IMR-90 (cell line): ENCODE measurements at regions not wholly inside any gene's neighbourhood (a gene's known extent, or its start where the extent isn't known, plus 50 kb on each side); places are given as distances from the start of the nearest gene placed in this dataset.
"Not testable (repeated sequence)": the region's sequence is repeated elsewhere in the genome, so short reads cannot be mapped to it uniquely, and the experiment has no call there.

Experiments
- ATAC-seq: fragments of 200-7000 bp; cut with Tn5 transposase; 2 replicates; pipeline ENCODE4 v1.9.1; 2020; ENCODE audit warnings: low read depth, mild to moderate bottlenecking, moderate library complexity
- BruUV-seq: library from RNA; stranded (reverse); fragments of 400-500 nt; replicated peaks from 2 replicates; lab custom pipeline; 2021; lab: Mats Ljungman, UMichigan
- CTCF ChIA-PET: fragments of 300-600 bp; formaldehyde crosslinking; extraction: SDS; loops from one replicate; lab custom pipeline; 2021; ENCODE audit warnings: antibody characterized with exemption; lab: Yijun Ruan, JAX
- POLR2A ChIA-PET: fragments of 300-600 bp; sonication (Branson Sonifier 250); formaldehyde crosslinking; loops from one replicate; lab custom pipeline; 2022; ENCODE audit warnings: antibody characterized with exemption; ENCODE audit not compliant: unreplicated experiment; lab: Charles Lee
- DNase-seq: peaks from one replicate; pipeline ENCODE4 v3.0.0; 2013
- H2AFZ ChIP-seq: replicated peaks from 2 replicates; pipeline ENCODE3; 2013; ENCODE audit warnings: low read length, mild to moderate bottlenecking; ENCODE audit not compliant: poor library complexity
- H2AK5ac ChIP-seq: 2 replicates; pipeline ENCODE4 v1.6.1; 2013; ENCODE audit warnings: low read depth, low read length, inconsistent platforms
- H2AK9ac ChIP-seq: replicated peaks from 2 replicates; pipeline ENCODE3; 2013; ENCODE audit warnings: mild to moderate bottlenecking, low read depth, low read length, moderate library complexity; ENCODE audit not compliant: poor library complexity
- H2BK120ac ChIP-seq: 2 replicates; pipeline ENCODE4 v1.6.1; 2013; ENCODE audit warnings: low read depth, low read length, inconsistent platforms
- H2BK15ac ChIP-seq: 3 replicates; pipeline ENCODE4 v1.6.1; 2013; ENCODE audit warnings: low read depth, low read length, inconsistent platforms
- H2BK20ac ChIP-seq: 2 replicates; pipeline ENCODE4 v1.6.1; 2013; ENCODE audit warnings: low read depth, mild to moderate bottlenecking, inconsistent platforms, low read length, moderate library complexity
- H2BK5ac ChIP-seq: 2 replicates; pipeline ENCODE4 v1.6.1; 2013; ENCODE audit warnings: mild to moderate bottlenecking, low read depth, low read length, inconsistent platforms; ENCODE audit not compliant: poor library complexity, severe bottlenecking
- H3K14ac ChIP-seq: replicated peaks from 2 replicates; pipeline ENCODE4 v1.6.1; 2013; ENCODE audit warnings: low read depth, low read length, inconsistent platforms
- H3K18ac ChIP-seq: 2 replicates; pipeline ENCODE4 v1.6.1; 2013; ENCODE audit warnings: low read depth, low read length, control low read depth
- H3K23ac ChIP-seq: 2 replicates; pipeline ENCODE4 v1.6.1; 2013; ENCODE audit warnings: low read depth, low read length, inconsistent platforms
- H3K27ac ChIP-seq: 2 replicates; pipeline ENCODE4 v1.5.1; 2013; ENCODE audit warnings: mild to moderate bottlenecking, control low read depth, low read length; ENCODE audit not compliant: insufficient read depth
- H3K27me3 ChIP-seq: 2 replicates; pipeline ENCODE4 v1.6.1; 2013; ENCODE audit warnings: low read length; ENCODE audit not compliant: control insufficient read depth, insufficient read depth
- H3K36me3 ChIP-seq: 2 replicates; pipeline ENCODE4 v1.6.1; 2013; ENCODE audit warnings: low read length, mixed read lengths; ENCODE audit not compliant: control insufficient read depth, insufficient read depth
- H3K4ac ChIP-seq: 2 replicates; pipeline ENCODE4 v1.6.1; 2013; ENCODE audit warnings: low read depth, low read length, inconsistent platforms
- H3K4me1 ChIP-seq: 2 replicates; pipeline ENCODE4 v1.6.1; 2013; ENCODE audit warnings: low read length, mixed read lengths; ENCODE audit not compliant: control insufficient read depth, insufficient read depth
- H3K4me2 ChIP-seq: 2 replicates; pipeline ENCODE4 v1.6.1; 2013; ENCODE audit warnings: low read depth, mild to moderate bottlenecking, control low read depth, low read length, moderate library complexity
- H3K4me3 ChIP-seq: 2 replicates; pipeline ENCODE4 v1.5.1; 2013; ENCODE audit warnings: low read depth, mild to moderate bottlenecking, control low read depth, low read length, moderate library complexity; ENCODE audit not compliant: insufficient read depth
- H3K56ac ChIP-seq: 2 replicates; pipeline ENCODE4 v1.6.1; 2013; ENCODE audit warnings: low read length, inconsistent platforms; ENCODE audit not compliant: insufficient read depth; ENCODE audit errors: extremely low read depth
- H3K79me1 ChIP-seq, 2 experiments: 2 replicates each; pipeline ENCODE4 v1.6.1; 2013; ENCODE audit warnings: low read length in 2 of 2, inconsistent platforms in 1 of 2, low read depth in 1 of 2
- H3K9ac ChIP-seq: 2 replicates; pipeline ENCODE4 v1.6.1; 2013; ENCODE audit warnings: low read depth, low read length, control low read depth
- H3K9me1 ChIP-seq: 2 replicates; pipeline ENCODE4 v1.6.1; 2013; ENCODE audit warnings: low read length, inconsistent platforms; ENCODE audit not compliant: insufficient read depth
- H3K9me3 ChIP-seq: 2 replicates; pipeline ENCODE4 v1.6.1; 2013; ENCODE audit warnings: low read length; ENCODE audit not compliant: control insufficient read depth, insufficient read depth
- H4K20me1 ChIP-seq: 2 replicates; pipeline ENCODE4 v1.6.1; 2013; ENCODE audit warnings: low read length, inconsistent platforms; ENCODE audit not compliant: insufficient read depth
- H4K5ac ChIP-seq: 2 replicates; pipeline ENCODE4 v1.6.1; 2013; ENCODE audit warnings: mild to moderate bottlenecking, low read depth, low read length, control low read depth
- H4K8ac ChIP-seq, 2 experiments: 2 replicates each; pipeline ENCODE4 v1.6.1; 2013; ENCODE audit warnings: low read depth in 2 of 2, low read length in 2 of 2, control low read depth in 1 of 2, inconsistent platforms in 1 of 2
- H4K91ac ChIP-seq: 2 replicates; pipeline ENCODE4 v1.6.1; 2013; ENCODE audit warnings: low read depth, low read length, inconsistent platforms; ENCODE audit not compliant: insufficient read depth
- WGBS, 2 experiments: methylation state at CpG; one replicate each; pipeline versions ENCODE4 v1.1.5 to v1.1.7; 2013; ENCODE audit warnings: missing lambda C conversion rate in 2 of 2; ENCODE audit not compliant: insufficient read length in 1 of 2; ENCODE audit errors: extremely low coverage in 2 of 2; 5-methylcytosine and 5-hydroxymethylcytosine counted together
- dilution Hi-C: fragments of 300-500 bp; cut with HindIII; formaldehyde crosslinking; loops from one replicate; pipeline ENCODE4 v1.14.3; 2018; ENCODE audit warnings: low sequenced_read_pairs; ENCODE audit not compliant: unreplicated experiment
- in situ Hi-C: fragments of 300-500 bp; cut with MboI; formaldehyde crosslinking; loops from 3 replicates; pipeline ENCODE4 v1.14.3; 2019; ENCODE audit warnings: low sequenced_read_pairs, inconsistent platforms, mixed read lengths
- intact Hi-C: fragments of 100-400 bp; cut with micrococcal nuclease; formaldehyde crosslinking; loops from 2 replicates; pipeline ENCODE4 v1.10.0; 2022

DNA sequence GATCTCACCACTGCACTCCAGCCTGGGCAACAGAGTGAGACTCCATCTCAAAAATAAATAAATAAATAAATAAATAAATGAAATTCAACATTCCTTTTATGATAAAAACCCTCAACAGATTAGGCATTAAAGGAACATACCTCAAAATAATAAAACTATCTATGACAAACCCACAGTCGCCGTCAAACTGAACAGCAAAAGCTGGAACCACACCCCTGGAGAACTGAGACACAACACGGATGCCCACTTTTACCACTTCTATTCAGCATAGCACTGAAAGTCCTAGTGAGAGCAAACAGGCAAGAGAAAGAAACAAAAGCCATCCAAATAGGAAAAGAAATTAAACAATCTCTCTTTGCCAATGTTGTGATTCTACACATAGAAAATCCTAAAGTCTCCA lies 499.9 kb upstream of the TPTE start:
- ATAC-seq, H3K27me3 ChIP-seq, intact Hi-C loops, H3K9me3 ChIP-seq, H3K9me1 ChIP-seq, H2AFZ ChIP-seq, H2BK20ac ChIP-seq, dilution Hi-C loops, H3K4me3 ChIP-seq, H3K56ac ChIP-seq, H2AK9ac ChIP-seq, H3K79me1 ChIP-seq, H3K18ac ChIP-seq, DNase-seq, H3K36me3 ChIP-seq, H3K23ac ChIP-seq, H4K8ac ChIP-seq, POLR2A ChIA-PET, H3K14ac ChIP-seq, H3K4me2 ChIP-seq, H4K5ac ChIP-seq, H4K91ac ChIP-seq, H3K4me1 ChIP-seq, in situ Hi-C loops, H3K9ac ChIP-seq, CTCF ChIA-PET, H2AK5ac ChIP-seq, H2BK120ac ChIP-seq, H2BK15ac ChIP-seq, H3K27ac ChIP-seq, BruUV-seq, H4K20me1 ChIP-seq, H2BK5ac ChIP-seq, H3K4ac ChIP-seq: not testable (repeated sequence)
- WGBS, 2 experiments, result no CpG with 5 or more reads among the region's 3 CpGs

DNA sequence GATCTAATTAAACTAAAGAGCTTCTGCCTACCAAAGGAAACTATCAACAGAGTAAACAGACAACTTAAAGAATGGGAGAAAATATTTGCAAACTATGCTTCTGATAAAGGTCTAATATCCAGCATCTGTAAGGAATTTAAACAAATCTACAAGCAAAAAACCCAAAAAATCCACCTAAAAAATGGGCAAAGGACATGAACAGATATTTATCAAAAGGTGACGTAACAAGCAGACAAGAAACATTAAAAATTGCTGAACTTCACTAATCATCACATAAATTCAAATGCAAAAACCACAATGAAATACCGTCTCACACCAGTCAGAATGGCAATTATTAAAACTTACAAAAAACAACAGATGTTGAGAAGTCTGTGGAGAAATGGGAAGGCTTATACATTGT lies 498.6 kb upstream of the TPTE start:
- in situ Hi-C loops, ATAC-seq, BruUV-seq: not testable (repeated sequence)

More for the DNA sequence above, 498.6 kb upstream of the TPTE start:
- H2BK20ac ChIP-seq, H3K4me1 ChIP-seq, H3K4me2 ChIP-seq, H3K27me3 ChIP-seq, H2AFZ ChIP-seq, H3K9ac ChIP-seq, H2AK5ac ChIP-seq, DNase-seq, H3K9me3 ChIP-seq, CTCF ChIA-PET, H4K8ac ChIP-seq, H3K36me3 ChIP-seq, H2BK5ac ChIP-seq, intact Hi-C loops, POLR2A ChIA-PET, H3K18ac ChIP-seq, H3K27ac ChIP-seq, H4K20me1 ChIP-seq, H4K5ac ChIP-seq, H2BK120ac ChIP-seq, H3K14ac ChIP-seq, H4K91ac ChIP-seq, H3K23ac ChIP-seq, dilution Hi-C loops, H3K4me3 ChIP-seq, H3K56ac ChIP-seq, H2AK9ac ChIP-seq, H2BK15ac ChIP-seq, H3K9me1 ChIP-seq, H3K79me1 ChIP-seq, H3K4ac ChIP-seq: not testable (repeated sequence)
- no CpG with 5 or more reads among the region's 2 CpGs for WGBS, 2 experiments
